Keratinocyte (primary cell): ENCODE measurements at regions not wholly inside any gene's neighbourhood (a gene's known extent, or its start where the extent isn't known, plus 50 kb on each side); places are given as distances from the start of the nearest gene placed in this dataset.

ENCODE experiments used
- EZH2 ChIP-seq: IDR thresholded peaks from one replicate; pipeline ENCODE4 v1.6.1; 2012; ENCODE audit warnings: inconsistent platforms, mild to moderate bottlenecking, low read length, moderate library complexity
- TF ChIP-seq, protein P1 (sequence below), 3 experiments: IDR thresholded peaks in 1 of 3; conservative IDR thresholded peaks in 1 of 3; optimal IDR thresholded peaks in 1 of 3; 2 replicates in 2 of 3; 3 replicates in 1 of 3; pipeline versions ENCODE3 to v1.5.1; 2011; ENCODE audit warnings: low read length in 3 of 3, mild to moderate bottlenecking in 3 of 3, moderate library complexity in 2 of 3, control low read depth in 1 of 3, inconsistent platforms in 1 of 3; ENCODE audit not compliant: insufficient read depth in 2 of 3; ENCODE audit errors: extremely low read depth in 1 of 3

DNA sequence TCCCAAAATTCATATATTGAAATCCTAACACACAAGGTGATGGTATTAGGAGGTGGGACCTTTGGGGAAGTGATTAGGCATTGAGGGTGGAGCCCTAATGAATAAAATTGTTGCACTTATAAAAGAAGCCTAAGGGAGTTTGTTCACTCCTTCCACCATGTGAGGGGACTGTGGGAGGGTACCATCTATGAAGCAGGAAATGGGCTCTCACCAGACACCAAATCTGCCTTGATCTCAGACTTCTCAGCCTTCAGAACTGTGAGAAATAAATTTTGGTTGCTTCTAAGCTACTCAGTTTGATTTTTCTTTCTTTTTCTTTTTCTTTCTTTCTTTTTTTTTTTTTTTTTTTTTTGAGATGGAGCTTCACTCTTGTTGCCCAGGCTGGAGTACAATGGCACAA, 116.2 kb upstream of the GPC3 start:
- no peak for TF ChIP-seq EZH2
- TF ChIP-seq, protein P1, sequence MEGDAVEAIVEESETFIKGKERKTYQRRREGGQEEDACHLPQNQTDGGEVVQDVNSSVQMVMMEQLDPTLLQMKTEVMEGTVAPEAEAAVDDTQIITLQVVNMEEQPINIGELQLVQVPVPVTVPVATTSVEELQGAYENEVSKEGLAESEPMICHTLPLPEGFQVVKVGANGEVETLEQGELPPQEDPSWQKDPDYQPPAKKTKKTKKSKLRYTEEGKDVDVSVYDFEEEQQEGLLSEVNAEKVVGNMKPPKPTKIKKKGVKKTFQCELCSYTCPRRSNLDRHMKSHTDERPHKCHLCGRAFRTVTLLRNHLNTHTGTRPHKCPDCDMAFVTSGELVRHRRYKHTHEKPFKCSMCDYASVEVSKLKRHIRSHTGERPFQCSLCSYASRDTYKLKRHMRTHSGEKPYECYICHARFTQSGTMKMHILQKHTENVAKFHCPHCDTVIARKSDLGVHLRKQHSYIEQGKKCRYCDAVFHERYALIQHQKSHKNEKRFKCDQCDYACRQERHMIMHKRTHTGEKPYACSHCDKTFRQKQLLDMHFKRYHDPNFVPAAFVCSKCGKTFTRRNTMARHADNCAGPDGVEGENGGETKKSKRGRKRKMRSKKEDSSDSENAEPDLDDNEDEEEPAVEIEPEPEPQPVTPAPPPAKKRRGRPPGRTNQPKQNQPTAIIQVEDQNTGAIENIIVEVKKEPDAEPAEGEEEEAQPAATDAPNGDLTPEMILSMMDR (optimal IDR thresholded peaks at IDR 0.05 in 1 of 3, IDR thresholded peaks at IDR 0.05 in 1 of 3, conservative IDR thresholded peaks at IDR 0.05 in 1 of 3; ENCODE audit: extremely low read depth in 1 of 3, insufficient read depth in 2 of 3, low read length in 3 of 3), result no peak
